GM18507 (cell line): ENCODE measurements at regions not wholly inside any gene's neighbourhood (a gene's known extent, or its start where the extent isn't known, plus 50 kb on each side); places are given as distances from the start of the nearest gene placed in this dataset.

Experiments used
- DNase-seq: peaks from one replicate; pipeline ENCODE4 v3.0.0; 2011; ENCODE audit warnings: low read depth; ENCODE audit not compliant: insufficient read length; ENCODE audit errors: extremely low spot score
- FAIRE-seq: peaks from 2 replicates; lab custom pipeline; 2011; peaks lifted over from hg19 to GRCh38; lab: Jason Lieb, UNC

DNA sequence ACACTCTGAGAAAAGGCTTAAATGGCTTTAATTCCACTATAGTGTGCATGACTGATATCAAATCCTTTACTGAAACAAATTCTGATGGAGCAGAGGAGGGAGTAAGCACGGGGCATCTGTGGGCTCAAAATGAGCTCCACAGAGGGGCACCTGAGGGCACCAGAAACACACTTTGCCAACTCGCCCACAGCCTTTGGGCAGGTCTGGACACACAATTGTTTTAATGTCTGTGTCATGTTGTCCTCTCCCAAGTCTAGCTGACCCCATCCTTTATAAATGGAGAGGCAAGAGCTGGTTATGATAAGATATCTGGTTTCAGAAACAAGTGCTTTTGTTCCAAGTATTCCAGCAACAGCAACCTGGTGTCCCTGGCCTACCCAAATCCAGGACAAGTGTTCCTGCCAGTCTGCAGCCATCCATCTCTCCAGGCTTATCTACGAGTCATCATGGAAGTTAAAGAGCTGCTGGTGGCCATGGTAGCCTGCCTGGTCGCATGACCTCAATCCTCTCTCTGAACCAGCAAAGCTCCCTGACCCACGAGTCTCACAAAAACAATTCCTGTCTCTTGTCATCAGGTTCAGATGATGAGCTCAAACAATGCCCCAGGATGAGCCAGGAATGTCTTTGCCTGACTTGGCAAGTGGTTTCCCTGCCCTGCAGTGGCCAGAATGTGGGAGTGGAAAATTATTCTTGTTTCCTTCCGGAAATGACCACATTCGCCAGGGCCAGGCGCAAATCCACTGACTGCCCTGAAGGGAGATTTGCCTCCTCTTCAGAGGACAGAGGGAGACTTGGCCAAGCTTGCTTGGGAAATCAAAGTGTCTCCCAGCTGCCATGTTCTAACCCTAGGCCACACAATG lies 64.4 kb upstream of the TPM1 start:
- FAIRE-seq (no peak), DNase-seq (no peak)

DNA sequence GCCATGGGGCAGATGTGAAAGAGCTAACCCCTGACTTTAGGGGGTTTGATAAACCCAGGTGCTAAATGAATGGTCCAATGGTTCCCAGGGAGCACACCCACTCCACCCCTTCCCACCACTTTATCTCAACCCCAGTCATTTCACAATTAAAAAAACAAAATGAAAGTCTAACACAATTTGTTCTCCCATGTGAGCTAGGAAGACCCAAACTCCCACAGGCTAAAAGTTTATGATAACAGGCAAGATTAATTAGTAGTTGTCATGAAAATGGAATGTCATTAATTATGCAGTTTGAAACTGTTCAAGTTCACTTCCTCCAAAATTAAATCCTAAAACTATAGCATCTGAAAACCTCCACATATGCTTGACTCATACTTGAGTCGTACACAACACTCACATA lies 63.3 kb upstream of the TPM1 start:
- FAIRE-seq (no peak), DNase-seq (no peak)

DNA sequence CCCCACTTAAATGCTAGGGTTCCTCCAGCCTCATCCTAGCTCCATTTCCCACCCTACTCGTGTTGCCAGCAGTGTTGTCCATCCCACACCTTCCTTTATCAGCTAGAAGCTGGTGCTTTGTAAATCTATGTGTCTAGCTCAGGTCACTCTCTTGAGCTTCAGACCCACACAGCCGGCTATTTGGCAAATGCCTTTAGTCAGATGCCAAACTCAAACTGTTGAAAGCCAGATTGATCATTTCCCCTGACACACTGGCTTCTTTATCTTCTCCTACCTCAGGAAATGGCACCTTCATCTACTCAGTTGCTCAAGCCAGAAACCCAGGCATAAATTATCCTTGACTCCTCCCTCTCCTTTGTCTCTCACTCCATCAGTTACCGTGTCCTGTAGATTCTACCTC lies 61.5 kb upstream of the TPM1 start:
- DNase-seq = no peak
- FAIRE-seq = no peak

DNA sequence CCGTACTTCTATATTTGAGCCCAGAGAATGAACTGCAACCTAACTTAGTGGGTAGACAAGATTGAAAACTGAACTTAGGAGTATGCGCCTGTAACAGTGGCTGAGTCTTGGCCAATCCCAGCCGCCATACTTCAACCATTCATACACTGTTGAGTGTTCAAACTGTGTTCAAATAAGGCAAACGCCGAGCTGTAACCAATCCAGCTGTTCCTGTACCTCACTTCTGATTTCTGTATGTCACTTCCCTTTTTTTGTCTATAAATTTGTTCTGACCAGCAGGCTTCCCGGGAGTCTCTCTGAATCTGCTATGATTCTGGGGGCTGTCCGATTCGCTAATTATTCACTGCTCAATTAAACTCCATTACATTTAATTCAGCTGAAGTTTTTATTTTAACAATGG lies 58.6 kb upstream of the TPM1 start:
- no peak for DNase-seq
- no peak for FAIRE-seq

DNA sequence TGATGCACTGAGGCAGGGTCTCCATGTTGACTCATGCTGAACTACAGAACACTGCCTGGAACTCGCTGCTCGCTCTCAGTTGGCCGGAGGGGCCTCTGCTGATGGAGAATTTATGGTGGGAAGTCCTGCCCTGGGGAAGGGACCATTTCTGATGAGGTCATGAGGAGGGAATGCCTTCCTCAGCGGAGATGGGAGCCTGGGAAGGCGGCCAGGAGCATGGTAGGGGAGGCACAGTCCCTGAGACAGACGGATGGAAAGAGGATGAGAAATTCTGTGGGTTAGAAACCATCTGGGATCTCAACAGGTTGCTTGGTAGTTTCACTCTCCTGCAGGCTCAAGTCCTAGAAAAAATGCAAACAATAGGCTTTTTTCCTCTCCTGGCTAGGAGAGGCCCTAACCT lies 56.8 kb upstream of the TPM1 start:
- DNase-seq (no peak), FAIRE-seq (no peak)

DNA sequence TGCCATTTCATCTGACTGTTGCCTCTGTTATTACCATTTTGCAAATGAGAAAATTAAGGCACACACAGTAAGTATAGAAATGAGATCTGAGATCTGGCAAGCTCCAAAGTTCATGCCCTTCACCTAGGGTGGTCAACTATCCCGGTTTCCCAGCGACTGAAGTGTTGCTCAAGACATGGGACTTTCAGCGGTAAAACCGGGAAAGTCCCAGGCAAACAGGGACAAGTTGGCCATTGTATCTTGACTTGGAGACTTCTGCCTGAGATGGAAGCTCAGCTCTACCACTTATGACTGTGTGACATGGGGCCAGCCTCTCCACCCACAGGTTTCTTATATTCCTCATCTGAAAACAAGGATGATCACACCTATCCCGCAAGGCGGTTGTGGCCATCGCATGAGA lies 55.6 kb upstream of the TPM1 start:
- no peak for FAIRE-seq
- DNase-seq = no peak

DNA sequence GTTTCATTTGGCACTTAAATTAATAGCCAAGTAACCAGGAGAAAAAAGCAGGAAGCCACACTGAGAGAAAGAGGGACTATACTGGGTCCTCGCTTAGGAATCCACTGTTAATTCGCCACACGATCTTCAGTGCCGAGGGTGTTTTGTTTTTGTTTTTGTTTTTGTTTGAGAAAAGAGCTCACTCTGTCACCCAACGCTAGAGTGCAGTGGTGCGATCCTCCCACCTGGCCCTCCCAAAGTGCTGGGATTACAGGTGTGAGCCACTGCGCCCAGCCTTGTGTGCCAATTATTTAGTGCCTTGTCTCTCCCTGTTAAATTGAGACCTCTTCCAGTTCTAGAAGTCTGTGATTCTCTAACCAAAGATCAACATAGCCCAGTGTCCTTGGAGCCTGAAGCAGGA lies 53.8 kb upstream of the TPM1 start:
- no peak for FAIRE-seq
- DNase-seq = no peak

DNA sequence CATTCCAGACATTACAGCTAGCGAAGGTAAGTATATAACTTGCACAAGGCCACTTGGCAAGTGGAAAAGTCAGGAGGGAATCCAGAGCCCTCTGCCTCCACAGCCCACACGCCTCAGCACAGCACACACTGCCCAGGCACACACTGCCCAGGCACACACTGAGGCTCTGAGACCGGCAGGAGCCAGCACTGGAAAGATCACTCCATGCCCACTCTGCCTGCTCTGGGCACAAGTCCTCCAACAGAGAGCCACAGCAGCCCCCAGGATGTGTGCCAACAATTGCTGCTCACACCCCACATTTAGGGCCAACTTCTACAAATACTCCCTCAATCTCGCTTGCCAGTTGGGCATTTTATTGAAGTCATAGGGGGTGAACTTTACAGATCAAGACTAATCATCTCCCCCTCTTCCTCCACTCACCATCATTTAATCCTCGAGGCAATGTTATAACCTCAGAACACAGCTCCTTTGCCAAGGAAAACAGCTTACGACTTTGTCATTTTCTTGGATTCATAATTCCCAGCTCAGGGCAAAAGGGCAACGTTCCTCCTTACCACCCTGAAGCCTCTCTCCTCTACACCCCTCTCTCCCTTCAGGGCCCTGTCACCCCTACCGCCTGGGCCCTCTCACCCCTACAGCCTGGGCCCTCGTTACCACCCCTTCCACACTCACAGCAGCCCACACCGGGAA lies 53.0 kb upstream of the TPM1 start:
- FAIRE-seq (no peak), DNase-seq (no peak)

DNA sequence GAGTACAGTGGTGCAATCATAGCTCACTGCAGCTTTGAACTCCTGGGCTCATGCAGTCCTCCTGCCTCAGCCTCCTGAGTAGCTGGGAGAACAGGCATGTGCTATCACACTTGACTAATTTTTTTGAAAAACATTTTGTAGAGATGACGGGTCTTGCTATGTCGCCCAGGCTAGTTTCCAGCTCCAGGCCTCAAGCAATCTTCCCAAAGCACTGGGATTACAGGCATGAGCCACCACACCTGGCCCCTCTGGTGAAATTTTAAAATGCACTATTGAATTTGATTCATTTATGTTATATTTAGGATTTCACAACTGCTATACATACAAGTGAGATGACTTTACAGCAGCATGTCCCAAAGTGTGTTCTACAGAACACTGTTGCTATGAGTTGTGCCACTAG lies 50.8 kb upstream of the TPM1 start:
- FAIRE-seq (no peak), DNase-seq (no peak)

DNA sequence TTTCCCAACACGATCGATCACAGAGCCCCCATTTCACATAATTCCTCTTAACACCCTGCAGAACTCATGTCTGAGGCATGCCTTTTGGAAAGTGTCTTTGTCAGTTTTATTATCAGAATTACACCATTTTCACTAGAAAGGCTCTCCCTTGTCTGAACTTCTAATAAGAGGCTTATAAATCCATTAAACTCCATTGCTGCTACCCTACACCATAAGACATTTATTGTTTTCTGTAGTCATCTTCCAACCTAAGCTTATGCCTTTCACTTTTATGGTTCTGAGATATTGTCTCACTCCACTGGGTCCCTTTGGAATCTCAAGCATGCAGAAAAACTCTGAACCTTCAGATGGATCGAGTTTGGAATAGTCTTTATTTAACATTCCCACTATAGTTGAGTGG lies 50.2 kb upstream of the TPM1 start:
- DNase-seq (no peak), FAIRE-seq (no peak)
